HepG2 (cell line): ENCODE measurements at regions not wholly inside any gene's neighbourhood (a gene's known extent, or its start where the extent isn't known, plus 50 kb on each side); places are given as distances from the start of the nearest gene placed in this dataset.

Experiments used
- ATAC-seq: fragments of 200-7000 bp; cut with Tn5 transposase; 3 replicates; pipeline ENCODE4 v1.9.1; 2020; ENCODE audit warnings: mild to moderate bottlenecking, moderate library complexity
- BruUV-seq: library from RNA; stranded (reverse); fragments of 400-500 nt; replicated peaks from 2 replicates; lab custom pipeline; 2021; lab: Mats Ljungman, UMichigan
- CTCF ChIA-PET: fragments of 300-600 bp; formaldehyde crosslinking; extraction: SDS; loops from one replicate; lab custom pipeline; 2021; ENCODE audit warnings: low total read pairs, inconsistent platforms, low intra/inter-chr PET ratio; lab: Yijun Ruan, JAX
- POLR2A ChIA-PET: fragments of 350-600 bp; sonication (Branson Sonifier 250); formaldehyde crosslinking; loops from one replicate; lab custom pipeline; 2020; ENCODE audit warnings: antibody characterized with exemption, inconsistent platforms; lab: Yijun Ruan, JAX
- DNase-seq: peaks from one replicate; pipeline ENCODE4 v3.0.0-alpha.2; 2015; ENCODE audit warnings: low spot score
- FAIRE-seq: peaks from 3 replicates; lab custom pipeline; 2011; peaks lifted over from hg19 to GRCh38; lab: Jason Lieb, UNC
- H2AFZ ChIP-seq: one replicate; pipeline ENCODE4 v1.6.1; 2011; ENCODE audit warnings: low read length, inconsistent platforms
- H3K27ac ChIP-seq: fragments of 300-600 bp; 3 replicates; pipeline ENCODE4 v1.8.0; 2011; ENCODE audit warnings: mixed run types, mild to moderate bottlenecking, mixed read lengths, low read length, inconsistent platforms; ENCODE audit not compliant: insufficient read depth; ENCODE audit errors: extremely low read length
- H3K27me3 ChIP-seq, 2 experiments: fragments of 200-600 bp in 1 of 2; 2 replicates in 1 of 2; 3 replicates in 1 of 2; pipeline versions ENCODE4 v1.6.0 to v1.8.0; 2011; ENCODE audit warnings: low read length in 2 of 2, mild to moderate bottlenecking in 2 of 2, moderate library complexity in 2 of 2, inconsistent platforms in 1 of 2; ENCODE audit not compliant: insufficient read depth in 2 of 2, control insufficient read depth in 1 of 2
- H3K36me3 ChIP-seq, 2 experiments: fragments of 200-600 bp in 1 of 2; replicated peaks in 1 of 2; 2 replicates in 1 of 2; 3 replicates in 1 of 2; pipeline versions ENCODE4 v1.5.1 to v1.8.0; 2011; ENCODE audit warnings: low read length in 2 of 2, inconsistent platforms in 1 of 2; ENCODE audit not compliant: insufficient read depth in 2 of 2, control insufficient read depth in 1 of 2
- H3K4me1 ChIP-seq: 2 replicates; pipeline ENCODE4 v1.5.1; 2012; ENCODE audit warnings: low read length, inconsistent platforms; ENCODE audit not compliant: insufficient read depth
- H3K4me2 ChIP-seq: 2 replicates; pipeline ENCODE4 v1.6.0; 2011; ENCODE audit warnings: low read depth, low read length, inconsistent platforms
- H3K4me3 ChIP-seq, 3 experiments: fragments of 200-600 bp in 1 of 3; sonication (generic), shearing (Covaris generic) in 1 of 3; replicated peaks in 1 of 3; 2 replicates each; pipeline ENCODE4 v1.5.1; 2011 to 2016; ENCODE audit warnings: low read length in 3 of 3, inconsistent platforms in 2 of 3, low read depth in 2 of 3, mild to moderate bottlenecking in 2 of 3, control low read depth in 1 of 3, mixed read lengths in 1 of 3; ENCODE audit not compliant: insufficient read depth in 1 of 3
- H3K79me2 ChIP-seq: one replicate; pipeline ENCODE4 v1.6.1; 2011; ENCODE audit warnings: low read length, inconsistent platforms; ENCODE audit not compliant: insufficient read depth
- H3K9ac ChIP-seq: 2 replicates; pipeline ENCODE4 v1.6.0; 2011; ENCODE audit warnings: mild to moderate bottlenecking, low read depth, low read length, inconsistent platforms; ENCODE audit not compliant: insufficient read depth
- H3K9me3 ChIP-seq: 2 replicates; pipeline ENCODE4 v1.5.1; 2012; ENCODE audit warnings: mild to moderate bottlenecking, low read length
- H4K20me1 ChIP-seq: 2 replicates; pipeline ENCODE4 v1.6.0; 2011; ENCODE audit warnings: inconsistent platforms, mild to moderate bottlenecking, low read length, moderate library complexity; ENCODE audit not compliant: insufficient read depth
- ATF7 ChIP-seq, 2 experiments: fragments of 450-650 bp in 1 of 2; sonication (generic) in 1 of 2; formaldehyde crosslinking in 1 of 2; IDR thresholded peaks; 2 replicates each; pipeline versions ENCODE4 v1.4.0 to v1.6.1; 2016 to 2020; ENCODE audit warnings: antibody characterized with exemption in 1 of 2, mild to moderate bottlenecking in 1 of 2, missing genetic modification reagents in 1 of 2
- CHD4 ChIP-seq: fragments of 200-600 bp; sonication (generic); IDR thresholded peaks from 2 replicates; pipeline ENCODE4 v1.7.0; 2017; ENCODE audit warnings: mild to moderate bottlenecking, low read length, borderline replicate concordance
- CREB1 ChIP-seq, 2 experiments: fragments of 450-650 bp in 1 of 2; IDR thresholded peaks; 2 replicates each; pipeline ENCODE4 v1.6.1; 2016 to 2017; ENCODE audit warnings: control low read depth in 1 of 2, mild to moderate bottlenecking in 1 of 2, missing compliant biosample characterization in 1 of 2, missing genetic modification characterization in 1 of 2
- FOXP4 ChIP-seq: sonication (generic); formaldehyde crosslinking; IDR thresholded peaks from 2 replicates; pipeline ENCODE4 v1.4.0; 2020; ENCODE audit warnings: missing genetic modification reagents
- HNRNPH1 ChIP-seq: fragments of 200-400 bp; formaldehyde crosslinking; optimal IDR thresholded peaks from 2 replicates; pipeline ENCODE3; 2017; ENCODE audit warnings: mild to moderate bottlenecking, low read depth, low read length
- MZF1 ChIP-seq: sonication (generic); formaldehyde crosslinking; IDR thresholded peaks from 2 replicates; pipeline ENCODE4 v1.8.1; 2023; ENCODE audit warnings: mild to moderate bottlenecking, missing genetic modification reagents, borderline replicate concordance
- ZNF678 ChIP-seq: sonication (generic); formaldehyde crosslinking; IDR thresholded peaks from 2 replicates; pipeline ENCODE4 v1.4.0; 2020; ENCODE audit warnings: mild to moderate bottlenecking, missing genetic modification reagents
- ZNF713 ChIP-seq: sonication (generic); formaldehyde crosslinking; IDR thresholded peaks from 2 replicates; pipeline ENCODE4 v1.4.0; 2020; ENCODE audit warnings: mild to moderate bottlenecking, missing genetic modification reagents
- ZNF776 ChIP-seq: sonication (generic); formaldehyde crosslinking; IDR thresholded peaks from 2 replicates; pipeline ENCODE4 v1.4.0; 2020; ENCODE audit warnings: mild to moderate bottlenecking, missing genetic modification reagents
- WGBS: methylation state at CpG from one replicate; pipeline ENCODE4 v1.1.6; 2017; ENCODE audit warnings: low lambda C conversion rate; 5-methylcytosine and 5-hydroxymethylcytosine counted together
- in situ Hi-C: cut with HindIII; loops from 2 replicates; pipeline ENCODE4 v1.10.0; 2017; ENCODE audit warnings: low pct_unique_long_range_greater_than_20kb; ENCODE audit not compliant: extremely low pct_ligation_motif_present
- intact Hi-C: fragments of 100-400 bp; cut with micrococcal nuclease; formaldehyde crosslinking; loops from one replicate; pipeline ENCODE4 v1.10.0; 2022; ENCODE audit not compliant: unreplicated experiment
- TF ChIP-seq, protein P1 (sequence below): sonication (generic); formaldehyde crosslinking; IDR thresholded peaks from 2 replicates; pipeline ENCODE4 v1.4.0; 2020; ENCODE audit warnings: missing genetic modification reagents

- Histone ChIP-seq H3K4me1 (no peaks in the 10 kb centered on the region), H3K9ac (no peak overlapping the region), H3K36me3 (no peaks in the 10 kb centered on the region), H2AFZ (no peak overlapping the region), H3K4me3 (no peak overlapping the region), H3K27me3 (no peaks in the 10 kb centered on the region), H3K4me2 (no peak overlapping the region), H4K20me1 (no peaks in the 10 kb centered on the region), H3K9me3 (no peaks in the 10 kb centered on the region), H3K27ac (no peak overlapping the region), H3K79me2 (no peaks in the 10 kb centered on the region)
- no peak for DNase-seq
- CTCF ChIA-PET, result no interaction called here
- intact Hi-C loops, result no loop called here
- no TSS peak for BruUV-seq
- POLR2A ChIA-PET, result no interaction called here
- TF ChIP-seq ATF7 (IDR thresholded peaks at IDR 0.05) (peak; percentile 94), ATF7 (CRISPR knock-in tag; IDR thresholded peaks at IDR 0.05) (no peak), ZNF776 (CRISPR knock-in tag) (no peak), CREB1 (IDR thresholded peaks at IDR 0.05) (peak; percentile 94), CREB1 (CRISPR knock-in tag; IDR thresholded peaks at IDR 0.05) (no peak), FOXP4 (CRISPR knock-in tag) (no peak), ZNF713 (no peak), MZF1 (no peak), CHD4 (no peak), ZNF678 (CRISPR knock-in tag) (no peak), HNRNPH1 (no peak)
- TF ChIP-seq, protein P1, sequence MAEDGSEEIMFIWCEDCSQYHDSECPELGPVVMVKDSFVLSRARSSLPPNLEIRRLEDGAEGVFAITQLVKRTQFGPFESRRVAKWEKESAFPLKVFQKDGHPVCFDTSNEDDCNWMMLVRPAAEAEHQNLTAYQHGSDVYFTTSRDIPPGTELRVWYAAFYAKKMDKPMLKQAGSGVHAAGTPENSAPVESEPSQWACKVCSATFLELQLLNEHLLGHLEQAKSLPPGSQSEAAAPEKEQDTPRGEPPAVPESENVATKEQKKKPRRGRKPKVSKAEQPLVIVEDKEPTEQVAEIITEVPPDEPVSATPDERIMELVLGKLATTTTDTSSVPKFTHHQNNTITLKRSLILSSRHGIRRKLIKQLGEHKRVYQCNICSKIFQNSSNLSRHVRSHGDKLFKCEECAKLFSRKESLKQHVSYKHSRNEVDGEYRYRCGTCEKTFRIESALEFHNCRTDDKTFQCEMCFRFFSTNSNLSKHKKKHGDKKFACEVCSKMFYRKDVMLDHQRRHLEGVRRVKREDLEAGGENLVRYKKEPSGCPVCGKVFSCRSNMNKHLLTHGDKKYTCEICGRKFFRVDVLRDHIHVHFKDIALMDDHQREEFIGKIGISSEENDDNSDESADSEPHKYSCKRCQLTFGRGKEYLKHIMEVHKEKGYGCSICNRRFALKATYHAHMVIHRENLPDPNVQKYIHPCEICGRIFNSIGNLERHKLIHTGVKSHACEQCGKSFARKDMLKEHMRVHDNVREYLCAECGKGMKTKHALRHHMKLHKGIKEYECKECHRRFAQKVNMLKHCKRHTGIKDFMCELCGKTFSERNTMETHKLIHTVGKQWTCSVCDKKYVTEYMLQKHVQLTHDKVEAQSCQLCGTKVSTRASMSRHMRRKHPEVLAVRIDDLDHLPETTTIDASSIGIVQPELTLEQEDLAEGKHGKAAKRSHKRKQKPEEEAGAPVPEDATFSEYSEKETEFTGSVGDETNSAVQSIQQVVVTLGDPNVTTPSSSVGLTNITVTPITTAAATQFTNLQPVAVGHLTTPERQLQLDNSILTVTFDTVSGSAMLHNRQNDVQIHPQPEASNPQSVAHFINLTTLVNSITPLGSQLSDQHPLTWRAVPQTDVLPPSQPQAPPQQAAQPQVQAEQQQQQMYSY (CRISPR knock-in tag), result no peak
- FAIRE-seq, result no peak
- in situ Hi-C loops, result no loop called here
- 40% methylated on average over 5 of the region's 5 CpGs for WGBS
- ATAC-seq, result no peak
These were observed 361.6 kb downstream of the ICE1 start for GRCh38 chr5:5784101-5784500.
